Activated T-cell treated with anti-CD3 and anti-CD28 coated beads for 1 hour (primary cell): ENCODE measurements at regions not wholly inside any gene's neighbourhood (a gene's known extent, or its start where the extent isn't known, plus 50 kb on each side); places are given as distances from the start of the nearest gene placed in this dataset.

ENCODE experiments used
- DNase-seq: peaks from one replicate; pipeline ENCODE4 v3.0.0-alpha.2; 2020; ENCODE audit warnings: low read depth

- DNase-seq = no peak
Measured at GRCh38 chr4:140213116-140213515, 59.1 kb upstream of the MAML3 start.

GRCh38 chr4:140212646-140213045 lies 58.7 kb upstream of the MAML3 start:
- DNase-seq = no peak

DNA sequence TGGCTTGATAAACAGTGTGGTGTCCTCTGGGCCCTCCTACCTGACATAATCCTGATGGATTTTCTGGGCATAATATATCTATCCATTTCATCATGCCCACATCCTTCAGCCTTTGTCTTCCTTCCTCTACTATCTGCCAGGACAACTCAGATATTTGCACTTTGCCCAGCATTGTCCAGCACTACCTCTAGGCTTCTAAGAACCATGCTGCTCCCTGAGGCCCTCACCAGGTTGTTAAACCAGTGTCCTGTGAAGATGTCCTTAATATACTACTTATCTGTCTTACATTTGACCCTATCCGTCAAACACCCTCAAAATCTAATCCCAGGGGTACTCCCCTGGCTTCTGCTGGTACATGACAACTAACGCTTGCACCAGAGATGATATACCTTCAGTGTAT lies 58.2 kb upstream of the MAML3 start:
- DNase-seq = no peak

DNA sequence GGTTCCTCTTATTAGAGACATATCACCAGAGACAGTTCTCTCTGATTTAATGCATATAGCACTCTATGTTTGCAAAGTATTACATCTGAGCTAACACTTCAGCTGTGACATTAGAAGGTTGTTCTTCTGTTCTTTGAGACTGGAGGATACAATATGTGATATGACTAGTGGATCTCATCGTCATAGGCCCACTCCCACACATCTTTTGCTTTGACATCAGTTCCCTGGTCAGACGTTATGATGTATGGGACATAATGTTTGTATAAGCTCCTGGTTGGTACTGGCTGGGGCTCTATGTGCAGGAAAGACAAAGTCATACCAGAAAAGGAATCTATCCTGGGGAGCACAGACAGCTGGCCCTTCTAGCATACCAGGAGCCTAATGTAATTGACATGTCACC lies 57.7 kb upstream of the MAML3 start:
- DNase-seq = no peak

DNA sequence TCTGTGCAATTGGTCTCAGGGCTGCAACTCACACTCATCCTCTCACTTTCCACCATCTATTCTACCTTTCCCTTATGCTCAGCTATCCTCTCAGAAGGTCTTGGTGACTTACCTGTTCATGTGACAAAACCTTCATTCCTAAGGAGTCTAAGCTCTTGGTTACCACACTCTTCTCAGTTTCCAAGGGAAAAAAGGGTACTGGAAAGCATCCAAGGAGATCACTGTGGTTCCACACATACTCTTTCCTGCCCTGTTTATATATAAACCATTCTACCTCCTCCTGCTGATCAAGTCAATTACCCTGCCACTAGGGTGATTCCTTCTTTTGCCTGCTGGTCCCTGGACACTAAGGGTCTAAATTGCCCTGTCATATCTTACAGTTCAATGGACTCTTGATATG lies 57.2 kb upstream of the MAML3 start:
- no peak for DNase-seq

GRCh38 chr4:140208921-140209320 lies 54.9 kb upstream of the MAML3 start:
- DNase-seq = no peak
